ENCODE measurements at regions not wholly inside any gene's neighbourhood (a gene's known extent, or its start where the extent isn't known, plus 50 kb on each side); places are given as distances from the start of the nearest gene placed in this dataset.

- TF ChIP-seq CTCF (IDR thresholded peaks at IDR 0.05): no peak
- TF ChIP-seq POLR2A (IDR thresholded peaks at IDR 0.05): no peak
Observed at GRCh38 chr17:73819440-73820395, 175.5 kb upstream of the SDK2 start.

Data from lower leg skin (tissue), 3 donors.